ENCODE measurements at regions not wholly inside any gene's neighbourhood (a gene's known extent, or its start where the extent isn't known, plus 50 kb on each side); places are given as distances from the start of the nearest gene placed in this dataset.

DNA sequence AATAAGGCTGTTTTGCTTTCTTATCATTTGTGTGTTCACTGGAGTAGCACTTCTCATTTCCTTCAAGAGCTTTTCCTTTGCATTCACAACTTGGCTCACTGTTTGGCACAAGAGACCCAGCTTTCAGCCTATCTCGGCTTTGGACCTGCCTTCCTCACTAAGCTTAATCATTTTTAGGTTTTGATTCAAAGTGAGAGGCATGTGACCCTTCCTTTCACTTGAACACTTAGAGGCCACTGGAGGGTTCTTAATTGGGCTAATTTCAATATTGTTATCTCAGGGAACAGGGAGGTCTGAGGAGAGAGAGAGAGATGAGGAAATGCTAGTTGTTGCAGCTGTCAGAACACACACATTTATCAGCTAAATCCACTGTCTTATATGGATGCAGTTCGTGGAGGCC lies 82.9 kb upstream of the SCAF8 start:
- no peak overlapping the region for H3K4me3 ChIP-seq (ENCODE audit: insufficient read depth, low read depth, low read length)
- H3K4me1 ChIP-seq (ENCODE audit: control insufficient read depth, insufficient read depth, low read length) = no peaks in the 10 kb centered on the region
- H3K27me3 ChIP-seq (ENCODE audit: control insufficient read depth, insufficient read depth, low read length, poor library complexity, severe bottlenecking) = no peaks in the 10 kb centered on the region
- H3K36me3 ChIP-seq (ENCODE audit: control insufficient read depth, insufficient read depth, low read length) = no peaks in the 10 kb centered on the region
- no peaks in the 10 kb centered on the region for H3K9me3 ChIP-seq (ENCODE audit: control insufficient read depth, low read length)
- 98 to 100% methylated on average over 1 to 2 of the region's 2 CpGs for WGBS, 2 experiments
- H3K27ac ChIP-seq (ENCODE audit: insufficient read depth, low read depth, low read length, poor library complexity, severe bottlenecking) = no peak overlapping the region

DNA sequence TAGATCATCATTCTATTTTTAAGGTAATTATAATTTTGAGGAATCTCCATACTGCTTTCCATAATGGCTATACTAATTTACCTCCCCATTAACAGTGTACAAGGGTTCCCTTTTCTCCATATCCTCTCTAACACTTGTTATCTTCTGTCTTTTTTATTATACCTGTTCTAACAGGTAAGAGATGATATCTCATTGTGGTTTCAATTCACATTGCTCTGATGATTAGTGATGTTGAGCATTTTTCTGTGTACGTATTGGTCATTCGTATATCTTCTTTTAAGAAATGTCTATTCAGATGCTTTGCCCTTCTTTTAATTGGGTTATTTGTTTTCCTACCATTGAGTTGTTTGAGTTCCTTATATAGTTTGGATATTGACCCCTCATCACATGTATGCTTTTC lies 81.6 kb upstream of the SCAF8 start:
- WGBS, 2 experiments = 98 to 100% methylated on average over 2 of the region's 2 CpGs
- Histone ChIP-seq H3K4me1 (ENCODE audit: control insufficient read depth, insufficient read depth, low read length) (no peaks in the 10 kb centered on the region), H3K4me3 (ENCODE audit: insufficient read depth, low read depth, low read length) (no peak overlapping the region), H3K27ac (ENCODE audit: insufficient read depth, low read depth, low read length, poor library complexity, severe bottlenecking) (no peak overlapping the region), H3K36me3 (ENCODE audit: control insufficient read depth, insufficient read depth, low read length) (no peaks in the 10 kb centered on the region), H3K9me3 (ENCODE audit: control insufficient read depth, low read length) (no peaks in the 10 kb centered on the region), H3K27me3 (ENCODE audit: control insufficient read depth, insufficient read depth, low read length, poor library complexity, severe bottlenecking) (no peaks in the 10 kb centered on the region)

DNA sequence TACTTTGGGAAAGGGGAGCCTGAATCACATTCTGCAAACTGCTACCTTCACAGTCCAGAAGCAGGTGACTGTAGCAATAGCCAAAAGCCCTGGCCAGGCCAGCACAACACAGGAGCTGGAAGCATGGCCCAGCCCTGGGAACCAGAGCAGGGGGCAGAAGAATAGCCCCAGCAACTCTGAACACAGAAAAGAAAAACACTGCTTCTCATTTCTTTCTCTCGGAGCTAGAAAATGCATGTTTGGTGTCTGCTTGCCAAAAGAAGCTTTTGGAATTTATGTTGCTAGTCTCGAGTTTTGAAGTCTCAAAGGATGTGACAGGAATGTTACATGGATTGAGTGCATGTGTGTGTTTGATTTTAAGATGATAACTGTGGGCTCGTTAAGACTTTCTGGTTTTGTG lies 79.8 kb upstream of the SCAF8 start:
- Histone ChIP-seq H3K9me3 (ENCODE audit: control insufficient read depth, low read length) (no peaks in the 10 kb centered on the region), H3K27me3 (ENCODE audit: control insufficient read depth, insufficient read depth, low read length, poor library complexity, severe bottlenecking) (no peaks in the 10 kb centered on the region), H3K27ac (ENCODE audit: insufficient read depth, low read depth, low read length, poor library complexity, severe bottlenecking) (no peak overlapping the region), H3K4me1 (ENCODE audit: control insufficient read depth, insufficient read depth, low read length) (no peaks in the 10 kb centered on the region), H3K4me3 (ENCODE audit: insufficient read depth, low read depth, low read length) (no peak overlapping the region), H3K36me3 (ENCODE audit: control insufficient read depth, insufficient read depth, low read length) (no peaks in the 10 kb centered on the region)
- WGBS, 2 experiments = 91 to 95% methylated on average over 3 of the region's 3 CpGs

DNA sequence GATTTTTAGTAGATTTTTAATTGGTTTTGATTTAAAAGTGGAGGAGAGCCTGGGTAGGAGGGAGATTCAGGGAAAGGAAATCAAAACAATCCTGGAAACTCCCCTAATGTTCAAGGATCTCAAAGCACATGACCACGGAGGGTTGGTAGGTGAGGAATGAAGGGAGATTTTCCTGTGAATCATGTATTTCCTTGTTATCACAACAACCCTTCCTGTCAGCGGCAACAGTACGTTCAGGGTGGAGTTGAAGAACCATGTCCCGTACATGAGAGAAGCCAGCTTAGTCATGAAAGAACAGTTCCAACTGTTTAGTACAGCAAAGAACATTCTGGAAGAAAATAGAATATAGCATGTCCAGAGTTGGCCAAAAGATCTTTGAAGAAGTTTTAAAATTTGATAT lies 79.4 kb upstream of the SCAF8 start:
- H3K27me3 ChIP-seq (ENCODE audit: control insufficient read depth, insufficient read depth, low read length, poor library complexity, severe bottlenecking) = no peaks in the 10 kb centered on the region
- no peak overlapping the region for H3K4me3 ChIP-seq (ENCODE audit: insufficient read depth, low read depth, low read length)
- H3K4me1 ChIP-seq (ENCODE audit: control insufficient read depth, insufficient read depth, low read length) = no peaks in the 10 kb centered on the region
- 91 to 93% methylated on average over 4 of the region's 4 CpGs for WGBS, 2 experiments
- no peaks in the 10 kb centered on the region for H3K36me3 ChIP-seq (ENCODE audit: control insufficient read depth, insufficient read depth, low read length)
- no peak overlapping the region for H3K27ac ChIP-seq (ENCODE audit: insufficient read depth, low read depth, low read length, poor library complexity, severe bottlenecking)
- no peaks in the 10 kb centered on the region for H3K9me3 ChIP-seq (ENCODE audit: control insufficient read depth, low read length)

DNA sequence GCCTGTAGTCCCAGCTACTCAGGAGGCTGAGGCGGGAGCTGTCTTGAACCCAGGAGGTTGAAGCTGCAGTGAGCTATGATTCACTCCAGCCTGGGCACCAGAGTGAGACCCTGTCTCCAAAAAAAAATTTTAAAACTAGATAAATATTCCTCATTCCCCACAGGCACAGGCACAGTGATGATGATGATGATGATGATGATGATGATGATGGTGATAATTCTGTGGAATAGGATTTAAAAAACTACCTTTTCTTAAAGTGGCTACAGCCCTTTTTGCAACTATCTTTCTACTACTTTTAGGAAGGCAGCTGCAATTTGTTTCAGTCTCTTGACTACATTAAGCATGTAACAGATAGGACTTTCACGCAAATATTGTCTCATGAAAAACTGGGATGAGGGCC lies 76.6 kb upstream of the SCAF8 start:
- Histone ChIP-seq H3K27ac (ENCODE audit: insufficient read depth, low read depth, low read length, poor library complexity, severe bottlenecking) (no peak overlapping the region), H3K27me3 (ENCODE audit: control insufficient read depth, insufficient read depth, low read length, poor library complexity, severe bottlenecking) (no peaks in the 10 kb centered on the region), H3K4me1 (ENCODE audit: control insufficient read depth, insufficient read depth, low read length) (no peaks in the 10 kb centered on the region), H3K9me3 (ENCODE audit: control insufficient read depth, low read length) (no peaks in the 10 kb centered on the region), H3K36me3 (ENCODE audit: control insufficient read depth, insufficient read depth, low read length) (no peaks in the 10 kb centered on the region), H3K4me3 (ENCODE audit: insufficient read depth, low read depth, low read length) (no peak overlapping the region)
- 95 to 97% methylated on average over 2 of the region's 2 CpGs for WGBS, 2 experiments

DNA sequence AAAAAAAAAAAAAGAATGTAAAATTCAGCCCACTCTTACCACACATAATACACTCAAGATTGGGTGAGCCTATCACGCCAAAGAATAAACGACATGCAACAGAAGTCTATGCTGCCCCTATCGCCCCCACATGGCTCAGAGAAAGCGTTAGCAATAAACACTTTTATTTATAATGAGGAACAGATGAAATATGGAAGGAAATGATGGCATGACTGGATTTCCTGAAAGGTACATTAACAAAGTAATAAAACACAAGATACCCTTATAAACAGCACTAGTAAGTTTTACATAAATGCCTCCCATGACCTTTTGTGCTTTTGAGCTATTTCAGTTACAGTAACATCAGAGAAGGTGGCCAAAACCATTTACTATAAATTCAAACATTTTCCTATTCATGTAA lies 71.4 kb upstream of the SCAF8 start:
- H3K27ac ChIP-seq (ENCODE audit: insufficient read depth, low read depth, low read length, poor library complexity, severe bottlenecking) = no peak overlapping the region
- no peaks in the 10 kb centered on the region for H3K4me1 ChIP-seq (ENCODE audit: control insufficient read depth, insufficient read depth, low read length)
- no peaks in the 10 kb centered on the region for H3K36me3 ChIP-seq (ENCODE audit: control insufficient read depth, insufficient read depth, low read length)
- WGBS, 2 experiments = 95 to 100% methylated on average over 3 to 4 of the region's 4 CpGs
- H3K4me3 ChIP-seq (ENCODE audit: insufficient read depth, low read depth, low read length) = no peak overlapping the region
- no peaks in the 10 kb centered on the region for H3K9me3 ChIP-seq (ENCODE audit: control insufficient read depth, low read length)
- no peaks in the 10 kb centered on the region for H3K27me3 ChIP-seq (ENCODE audit: control insufficient read depth, insufficient read depth, low read length, poor library complexity, severe bottlenecking)

DNA sequence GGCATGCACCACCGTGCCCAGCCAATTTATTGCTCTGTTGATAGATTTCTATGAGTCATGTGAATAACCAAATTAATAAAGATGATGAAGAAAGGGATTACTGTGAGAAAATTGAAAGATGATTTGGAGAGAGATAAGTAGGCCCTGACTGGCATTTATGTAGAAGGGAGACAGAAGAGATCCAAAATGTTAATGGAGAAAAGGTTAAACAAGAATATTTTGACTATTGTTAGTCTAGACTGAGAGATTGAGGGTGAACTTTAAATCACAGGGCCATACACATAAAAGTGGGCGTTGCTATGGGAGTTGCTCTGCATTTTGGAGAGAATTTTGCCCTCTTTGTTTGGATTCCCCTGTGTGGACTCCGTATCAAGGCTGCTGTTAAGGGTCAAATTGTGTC lies 68.9 kb upstream of the SCAF8 start:
- H3K27ac ChIP-seq (ENCODE audit: insufficient read depth, low read depth, low read length, poor library complexity, severe bottlenecking) = no peak overlapping the region
- no peak overlapping the region for H3K4me3 ChIP-seq (ENCODE audit: insufficient read depth, low read depth, low read length)
- no peaks in the 10 kb centered on the region for H3K9me3 ChIP-seq (ENCODE audit: control insufficient read depth, low read length)
- no peaks in the 10 kb centered on the region for H3K36me3 ChIP-seq (ENCODE audit: control insufficient read depth, insufficient read depth, low read length)
- no peaks in the 10 kb centered on the region for H3K4me1 ChIP-seq (ENCODE audit: control insufficient read depth, insufficient read depth, low read length)
- no peaks in the 10 kb centered on the region for H3K27me3 ChIP-seq (ENCODE audit: control insufficient read depth, insufficient read depth, low read length, poor library complexity, severe bottlenecking)
- WGBS, 2 experiments = 93 to 99% methylated on average over 3 of the region's 3 CpGs

DNA sequence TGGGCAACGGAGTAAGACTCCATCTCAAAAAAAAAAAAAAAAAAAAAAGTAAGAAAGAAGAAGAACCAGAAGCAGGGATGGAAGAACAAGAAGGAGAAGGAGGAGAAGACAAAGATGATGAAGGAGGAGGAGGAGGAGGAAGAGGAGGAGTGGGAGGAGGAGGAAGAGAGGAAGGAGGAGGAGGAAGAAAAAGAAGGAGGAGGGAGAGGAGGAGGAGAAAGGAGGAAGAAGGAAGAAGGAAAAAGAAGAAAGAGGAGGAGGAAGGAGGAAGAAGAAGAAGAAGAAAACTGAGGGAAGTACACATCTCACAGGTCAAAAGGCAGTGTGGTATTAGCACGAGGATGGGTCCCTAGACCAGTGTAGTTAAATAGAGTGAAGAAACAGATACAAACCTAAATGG lies 65.1 kb upstream of the SCAF8 start:
- Histone ChIP-seq H3K36me3 (ENCODE audit: control insufficient read depth, insufficient read depth, low read length) (no peaks in the 10 kb centered on the region), H3K27ac (ENCODE audit: insufficient read depth, low read depth, low read length, poor library complexity, severe bottlenecking) (no peak overlapping the region), H3K4me1 (ENCODE audit: control insufficient read depth, insufficient read depth, low read length) (no peaks in the 10 kb centered on the region), H3K27me3 (ENCODE audit: control insufficient read depth, insufficient read depth, low read length, poor library complexity, severe bottlenecking) (no peaks in the 10 kb centered on the region), H3K4me3 (ENCODE audit: insufficient read depth, low read depth, low read length) (no peak overlapping the region), H3K9me3 (ENCODE audit: control insufficient read depth, low read length) (no peaks in the 10 kb centered on the region)
- WGBS, 2 experiments = 95 to 99% methylated on average over 1 to 2 of the region's 2 CpGs

DNA sequence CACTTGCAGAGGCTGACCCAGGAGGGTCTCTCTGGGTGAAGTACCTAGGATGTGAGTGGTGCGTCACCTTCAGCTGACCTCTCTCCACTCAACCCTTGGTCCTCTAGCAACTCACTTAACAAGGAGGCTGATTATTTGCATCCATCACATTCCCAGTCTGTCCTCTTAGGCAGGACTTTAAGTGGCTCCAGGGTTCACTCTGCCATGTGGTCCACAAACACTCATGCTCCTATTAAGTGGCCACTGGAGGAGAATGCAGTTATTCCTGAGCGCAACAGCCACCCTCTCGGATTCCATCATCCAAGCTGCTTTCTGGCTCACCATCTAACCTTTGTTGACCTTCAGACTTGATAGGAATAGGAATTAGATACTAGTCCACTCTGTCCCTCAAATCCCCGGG lies 61.1 kb upstream of the SCAF8 start:
- Histone ChIP-seq H3K9me3 (ENCODE audit: control insufficient read depth, low read length) (no peaks in the 10 kb centered on the region), H3K36me3 (ENCODE audit: control insufficient read depth, insufficient read depth, low read length) (no peaks in the 10 kb centered on the region), H3K4me1 (ENCODE audit: control insufficient read depth, insufficient read depth, low read length) (no peaks in the 10 kb centered on the region), H3K27me3 (ENCODE audit: control insufficient read depth, insufficient read depth, low read length, poor library complexity, severe bottlenecking) (no peaks in the 10 kb centered on the region), H3K4me3 (ENCODE audit: insufficient read depth, low read depth, low read length) (no peak overlapping the region), H3K27ac (ENCODE audit: insufficient read depth, low read depth, low read length, poor library complexity, severe bottlenecking) (no peak overlapping the region)
- WGBS, 2 experiments = 96 to 99% methylated on average over 4 of the region's 4 CpGs

DNA sequence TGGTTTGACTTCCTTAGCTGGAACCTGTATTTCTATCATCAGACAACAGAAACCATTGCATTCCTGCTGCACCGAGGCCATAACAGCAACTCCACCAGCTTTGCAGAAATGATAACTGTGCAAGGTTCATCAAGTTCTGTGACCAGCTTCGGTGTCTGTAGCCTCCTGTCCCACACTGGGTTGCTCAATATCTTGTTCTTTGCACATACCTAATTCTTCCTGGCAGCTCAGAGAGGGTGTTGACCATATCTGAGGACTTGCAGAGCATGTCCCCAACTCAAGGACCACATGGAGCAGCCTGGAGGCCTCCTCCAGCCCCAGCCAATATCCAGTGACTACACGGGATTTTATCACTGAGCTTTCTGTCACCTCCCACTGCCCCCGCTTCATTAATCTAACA lies 59.3 kb upstream of the SCAF8 start:
- Histone ChIP-seq H3K27me3 (ENCODE audit: control insufficient read depth, insufficient read depth, low read length, poor library complexity, severe bottlenecking) (no peaks in the 10 kb centered on the region), H3K27ac (ENCODE audit: insufficient read depth, low read depth, low read length, poor library complexity, severe bottlenecking) (no peak overlapping the region), H3K4me1 (ENCODE audit: control insufficient read depth, insufficient read depth, low read length) (no peaks in the 10 kb centered on the region), H3K4me3 (ENCODE audit: insufficient read depth, low read depth, low read length) (no peak overlapping the region), H3K36me3 (ENCODE audit: control insufficient read depth, insufficient read depth, low read length) (no peaks in the 10 kb centered on the region), H3K9me3 (ENCODE audit: control insufficient read depth, low read length) (no peaks in the 10 kb centered on the region)
- WGBS, 2 experiments = 94 to 96% methylated on average over 4 of the region's 4 CpGs

DNA sequence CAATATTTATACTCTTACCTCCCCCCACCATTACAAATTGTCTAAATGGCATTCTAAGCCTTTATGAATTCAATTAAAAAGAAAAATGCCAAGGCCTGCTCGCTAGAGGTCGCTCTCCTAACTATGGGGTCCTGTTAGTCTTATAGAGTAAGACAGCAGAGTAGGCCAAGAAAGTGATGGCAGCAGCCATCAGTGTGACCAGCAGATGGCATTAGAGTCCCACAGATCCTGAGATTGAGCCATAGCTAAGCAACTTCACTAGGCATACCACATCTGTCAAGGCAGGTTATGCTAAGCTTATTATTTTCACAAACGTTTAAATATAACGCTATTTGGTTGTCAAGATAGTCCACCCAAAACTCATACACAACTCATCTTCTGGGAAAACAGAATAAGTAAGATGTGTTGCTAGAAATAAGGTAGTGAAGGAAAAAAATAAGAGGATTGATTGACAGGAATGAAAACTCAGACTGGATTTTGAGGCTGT lies 57.6 kb upstream of the SCAF8 start:
- H3K4me3 ChIP-seq (ENCODE audit: insufficient read depth, low read depth, low read length) = no peak overlapping the region
- 0% methylated on average over 2 of the region's 4 CpGs for WGBS, 2 experiments

More for the DNA sequence above, 57.6 kb upstream of the SCAF8 start:
- Histone ChIP-seq H3K36me3 (ENCODE audit: control insufficient read depth, insufficient read depth, low read length) (no peaks in the 10 kb centered on the region), H3K27me3 (ENCODE audit: control insufficient read depth, insufficient read depth, low read length, poor library complexity, severe bottlenecking) (no peaks in the 10 kb centered on the region), H3K4me1 (ENCODE audit: control insufficient read depth, insufficient read depth, low read length) (no peaks in the 10 kb centered on the region), H3K27ac (ENCODE audit: insufficient read depth, low read depth, low read length, poor library complexity, severe bottlenecking) (no peak overlapping the region), H3K9me3 (ENCODE audit: control insufficient read depth, low read length) (no peaks in the 10 kb centered on the region)
